Endothelial cell of umbilical vein (primary cell): ENCODE measurements at regions not wholly inside any gene's neighbourhood (a gene's known extent, or its start where the extent isn't known, plus 50 kb on each side); places are given as distances from the start of the nearest gene placed in this dataset.

ENCODE experiments used
- BruUV-seq: library from RNA; stranded (reverse); fragments of 400-500 nt; replicated peaks from 2 replicates; lab custom pipeline; 2021; lab: Mats Ljungman, UMichigan
- CTCF ChIA-PET: fragments of 300-600, 350-600 bp; sonication (Branson Sonifier 250); formaldehyde crosslinking; loops from one replicate; lab custom pipeline; 2021; ENCODE audit warnings: antibody characterized with exemption, inconsistent platforms; lab: Charles Lee
- POLR2A ChIA-PET: fragments of 300-600, 350-600 bp; sonication (Branson Sonifier 250); formaldehyde crosslinking; loops from one replicate; lab custom pipeline; 2021; ENCODE audit warnings: antibody characterized with exemption, inconsistent platforms; lab: Charles Lee
- DNase-seq: peaks from one replicate; pipeline ENCODE4 v3.0.0-alpha.2; 2011; ENCODE audit warnings: low read depth, low spot score
- FAIRE-seq: peaks from 2 replicates; lab custom pipeline; 2011; peaks lifted over from hg19 to GRCh38; lab: Jason Lieb, UNC
- H2AFZ ChIP-seq: 2 replicates; pipeline ENCODE4 v1.6.0; 2012; ENCODE audit warnings: low read depth, low read length, control low read depth, inconsistent platforms
- H3K27ac ChIP-seq: 2 replicates; pipeline ENCODE4 v1.5.1; 2011; ENCODE audit warnings: low read depth, mild to moderate bottlenecking, control low read depth, low read length, moderate library complexity; ENCODE audit not compliant: insufficient read depth
- H3K27me3 ChIP-seq, 2 experiments: 2 replicates each; pipeline versions ENCODE4 v1.6.0 to v1.6.1; 2011; ENCODE audit warnings: low read length in 2 of 2, mixed read lengths in 1 of 2; ENCODE audit not compliant: control insufficient read depth in 2 of 2, insufficient read depth in 2 of 2
- H3K36me3 ChIP-seq, 2 experiments: 2 replicates in 1 of 2; 3 replicates in 1 of 2; pipeline ENCODE4 v1.5.1; 2011; ENCODE audit warnings: low read length in 2 of 2, mild to moderate bottlenecking in 1 of 2, moderate library complexity in 1 of 2; ENCODE audit not compliant: control insufficient read depth in 2 of 2, insufficient read depth in 2 of 2; ENCODE audit errors: extremely low read depth in 1 of 2
- H3K4me1 ChIP-seq: 3 replicates; pipeline ENCODE4 v1.5.1; 2011; ENCODE audit warnings: mild to moderate bottlenecking, low read length; ENCODE audit not compliant: control insufficient read depth, insufficient read depth; ENCODE audit errors: extremely low read depth
- H3K4me2 ChIP-seq: 2 replicates; pipeline ENCODE4 v1.6.1; 2011; ENCODE audit warnings: low read length, control low read depth, mixed read lengths; ENCODE audit not compliant: insufficient read depth
- H3K4me3 ChIP-seq, 3 experiments: fragments of 200-600 bp in 1 of 3; sonication (generic), shearing (Covaris generic) in 1 of 3; replicated peaks in 1 of 3; 2 replicates each; pipeline ENCODE4 v1.5.1; 2011 to 2016; ENCODE audit warnings: control low read depth in 3 of 3, low read length in 3 of 3, mild to moderate bottlenecking in 2 of 3, inconsistent platforms in 1 of 3, low read depth in 1 of 3, moderate library complexity in 1 of 3; ENCODE audit not compliant: insufficient read depth in 1 of 3
- H3K79me2 ChIP-seq: 2 replicates; pipeline ENCODE4 v1.6.0; 2012; ENCODE audit warnings: low read length, inconsistent platforms; ENCODE audit not compliant: control insufficient read depth, insufficient read depth
- H3K9ac ChIP-seq: replicated peaks from 2 replicates; pipeline ENCODE3; 2011; ENCODE audit warnings: low read length, control low read depth; ENCODE audit not compliant: insufficient read depth; ENCODE audit errors: extremely low read depth
- H3K9me1 ChIP-seq: replicated peaks from 3 replicates; pipeline ENCODE4 v1.6.0; 2011; ENCODE audit warnings: mild to moderate bottlenecking, low read length; ENCODE audit not compliant: control insufficient read depth, insufficient read depth; ENCODE audit errors: extremely low read depth
- H3K9me3 ChIP-seq: replicated peaks from 2 replicates; pipeline ENCODE4 v1.5.1; 2012; ENCODE audit warnings: low read length, inconsistent platforms; ENCODE audit not compliant: control insufficient read depth, insufficient read depth
- H4K20me1 ChIP-seq: replicated peaks from 2 replicates; pipeline ENCODE3; 2011; ENCODE audit warnings: mild to moderate bottlenecking, low read length; ENCODE audit not compliant: control insufficient read depth, insufficient read depth; ENCODE audit errors: extremely low read depth
- EZH2 ChIP-seq: IDR thresholded peaks from 2 replicates; pipeline ENCODE4 v1.6.1; 2012; ENCODE audit warnings: borderline replicate concordance, low read depth, mild to moderate bottlenecking, moderate library complexity, low read length, inconsistent platforms; ENCODE audit not compliant: severe bottlenecking
- FOS ChIP-seq: IDR thresholded peaks from 2 replicates; pipeline ENCODE4 v1.6.1; 2011; ENCODE audit warnings: mild to moderate bottlenecking, low read length, moderate library complexity, borderline replicate concordance; ENCODE audit not compliant: insufficient read depth
- GATA2 ChIP-seq: IDR thresholded peaks from 2 replicates; pipeline ENCODE4 v1.7.0; 2011; ENCODE audit warnings: low read depth, mild to moderate bottlenecking, moderate library complexity, mixed read lengths, low read length; ENCODE audit not compliant: insufficient read length, insufficient read depth
- JUN ChIP-seq: IDR thresholded peaks from 2 replicates; pipeline ENCODE4 v1.6.1; 2011; ENCODE audit warnings: borderline replicate concordance, low read depth; ENCODE audit not compliant: insufficient read length, insufficient read depth
- MAX ChIP-seq: IDR thresholded peaks from 2 replicates; pipeline ENCODE4 v1.6.1; 2011; ENCODE audit not compliant: insufficient read depth, insufficient read length
- MYC ChIP-seq: IDR thresholded peaks from one replicate; pipeline ENCODE4 v1.6.1; 2011; ENCODE audit warnings: mild to moderate bottlenecking, low read depth, low read length
- POLR2A ChIP-seq: IDR thresholded peaks from 2 replicates; pipeline ENCODE4 v1.6.1; 2012; ENCODE audit warnings: low read depth, mild to moderate bottlenecking, control low read depth, low read length
- POLR2AphosphoS5 ChIP-seq: IDR thresholded peaks from 2 replicates; pipeline ENCODE4 v1.6.1; 2012; ENCODE audit warnings: low read depth, mild to moderate bottlenecking, control low read depth, low read length, moderate library complexity; ENCODE audit not compliant: insufficient read depth
- dilution Hi-C: fragments of 300-500 bp; cut with MboI; formaldehyde crosslinking; loops from one replicate; pipeline ENCODE4 v1.15.0; 2019; ENCODE audit warnings: low sequenced_read_pairs; ENCODE audit not compliant: extremely low pct_ligation_motif_present
- intact Hi-C: fragments of 100-400 bp; cut with micrococcal nuclease; formaldehyde crosslinking; loops from one replicate; pipeline ENCODE4 v1.10.0; 2022
- TF ChIP-seq, protein P1 (sequence below), 2 donors: IDR thresholded peaks; 1 replicate in 1 of 2; 2 replicates in 1 of 2; pipeline ENCODE4 v1.5.1; 2011; ENCODE audit warnings: low read length in 2 of 2, mild to moderate bottlenecking in 2 of 2, moderate library complexity in 2 of 2, control low read depth in 1 of 2, inconsistent platforms in 1 of 2, low read depth in 1 of 2; ENCODE audit not compliant: insufficient read depth in 1 of 2; ENCODE audit errors: extremely low read depth in 1 of 2

DNA sequence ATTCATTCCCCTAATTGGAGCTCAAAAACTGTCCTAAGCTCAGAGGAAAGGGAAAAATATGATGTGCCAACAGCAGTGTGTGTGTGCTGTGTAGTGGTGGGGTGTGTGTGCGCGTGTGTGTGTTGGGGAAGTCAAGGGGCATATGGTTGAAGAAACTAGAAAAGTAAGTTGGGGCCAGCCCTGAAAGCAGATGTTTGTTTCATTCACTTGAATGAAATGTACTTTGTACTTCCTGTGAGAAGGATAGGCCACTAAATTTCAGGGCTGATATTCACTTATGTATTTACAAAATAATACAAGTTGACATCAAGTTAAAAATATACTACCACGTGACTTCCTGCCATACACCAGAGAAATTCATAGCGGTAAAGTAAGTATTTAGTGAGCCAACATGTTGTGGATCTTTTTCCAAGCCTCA is 151.3 kb upstream of the JADE1 start:
- Histone ChIP-seq H2AFZ (no peak overlapping the region), H3K27me3 (peaks cover 0 to 2% of the 10 kb centered on the region in 2 experiments), H3K36me3 (no peaks in the 10 kb centered on the region), H3K9me3 (no peaks in the 10 kb centered on the region), H3K4me1 (no peaks in the 10 kb centered on the region), H4K20me1 (no peaks in the 10 kb centered on the region), H3K9me1 (no peaks in the 10 kb centered on the region), H3K9ac (no peak overlapping the region), H3K27ac (no peak overlapping the region), H3K4me3 (no peak overlapping the region), H3K79me2 (no peaks in the 10 kb centered on the region), H3K4me2 (no peak overlapping the region)
- no peak for TF ChIP-seq EZH2
- no peak for TF ChIP-seq POLR2AphosphoS5
- no peak for TF ChIP-seq JUN
- no peak for TF ChIP-seq POLR2A
- intact Hi-C loops, result no loop called here
- ChIA-PET CTCF (interaction anchor here (0.6 to 1.0 kb wide), 2 partner anchors 31 to 129 kb away, joined by 3 to 4 read pairs; no protein-coding TSS in a partner anchor), POLR2A (no interaction called here)
- FAIRE-seq, result no peak
- dilution Hi-C loops, result no loop called here
- BruUV-seq, result no TSS peak
- DNase-seq, result no peak

- Histone ChIP-seq H3K36me3 (no peaks in the 10 kb centered on the region), H3K4me2 (no peak overlapping the region), H4K20me1 (no peaks in the 10 kb centered on the region), H3K4me3 (no peak overlapping the region), H3K27ac (no peak overlapping the region), H3K79me2 (no peaks in the 10 kb centered on the region), H3K9me1 (no peaks in the 10 kb centered on the region), H3K27me3 (peaks cover 0 to 2% of the 10 kb centered on the region in 2 experiments), H3K9ac (no peak overlapping the region), H2AFZ (no peak overlapping the region), H3K4me1 (no peaks in the 10 kb centered on the region), H3K9me3 (no peaks in the 10 kb centered on the region)
- TF ChIP-seq EZH2 (no peak), MYC (no peak), GATA2 (no peak), POLR2AphosphoS5 (no peak), FOS (no peak), JUN (no peak), POLR2A (no peak), MAX (no peak)
- TF ChIP-seq, protein P1, sequence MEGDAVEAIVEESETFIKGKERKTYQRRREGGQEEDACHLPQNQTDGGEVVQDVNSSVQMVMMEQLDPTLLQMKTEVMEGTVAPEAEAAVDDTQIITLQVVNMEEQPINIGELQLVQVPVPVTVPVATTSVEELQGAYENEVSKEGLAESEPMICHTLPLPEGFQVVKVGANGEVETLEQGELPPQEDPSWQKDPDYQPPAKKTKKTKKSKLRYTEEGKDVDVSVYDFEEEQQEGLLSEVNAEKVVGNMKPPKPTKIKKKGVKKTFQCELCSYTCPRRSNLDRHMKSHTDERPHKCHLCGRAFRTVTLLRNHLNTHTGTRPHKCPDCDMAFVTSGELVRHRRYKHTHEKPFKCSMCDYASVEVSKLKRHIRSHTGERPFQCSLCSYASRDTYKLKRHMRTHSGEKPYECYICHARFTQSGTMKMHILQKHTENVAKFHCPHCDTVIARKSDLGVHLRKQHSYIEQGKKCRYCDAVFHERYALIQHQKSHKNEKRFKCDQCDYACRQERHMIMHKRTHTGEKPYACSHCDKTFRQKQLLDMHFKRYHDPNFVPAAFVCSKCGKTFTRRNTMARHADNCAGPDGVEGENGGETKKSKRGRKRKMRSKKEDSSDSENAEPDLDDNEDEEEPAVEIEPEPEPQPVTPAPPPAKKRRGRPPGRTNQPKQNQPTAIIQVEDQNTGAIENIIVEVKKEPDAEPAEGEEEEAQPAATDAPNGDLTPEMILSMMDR (IDR thresholded peaks at IDR 0.05; ENCODE audit: extremely low read depth in 1 of 2, insufficient read depth in 1 of 2, low read depth in 1 of 2, low read length in 2 of 2), result no peak
- BruUV-seq, result no TSS peak
- DNase-seq (no peak), FAIRE-seq (no peak)
- dilution Hi-C loops, result no loop called here
- POLR2A ChIA-PET, result no interaction called here
- CTCF ChIA-PET, result interaction anchor here (1.0 to 2.2 kb wide), 2 partner anchors 30 to 204 kb away, joined by 4 to 6 read pairs; no protein-coding TSS in a partner anchor
- intact Hi-C loops, result no loop called here
Observed at GRCh38 chr4:128657638-128658037, 151.9 kb upstream of the JADE1 start.
